WERI-Rb-1 (cell line): ENCODE measurements at regions not wholly inside any gene's neighbourhood (a gene's known extent, or its start where the extent isn't known, plus 50 kb on each side); places are given as distances from the start of the nearest gene placed in this dataset.

Source experiments
- DNase-seq: peaks from one replicate; pipeline ENCODE4 v3.0.0-alpha.2; 2020
- H3K27ac ChIP-seq: fragments of 250-450 bp; sonication (Bioruptor Pico); 2 replicates; pipeline ENCODE4 v1.5.1; 2020; ENCODE audit warnings: mild to moderate bottlenecking, moderate library complexity
- H3K27me3 ChIP-seq: fragments of 250-450 bp; sonication (Bioruptor Pico); 2 replicates; pipeline ENCODE4 v1.5.1; 2021; ENCODE audit warnings: mild to moderate bottlenecking, low read depth, moderate library complexity; ENCODE audit not compliant: insufficient read depth, severe bottlenecking
- H3K36me3 ChIP-seq: fragments of 250-450 bp; sonication (Bioruptor Pico); 2 replicates; pipeline ENCODE4 v1.5.1; 2020; ENCODE audit warnings: mild to moderate bottlenecking, moderate library complexity
- H3K4me3 ChIP-seq: 2 replicates; pipeline ENCODE4 v1.5.1; 2011; ENCODE audit warnings: low read depth, mild to moderate bottlenecking, control low read depth, low read length
- H3K9me3 ChIP-seq: fragments of 250-450 bp; sonication (Bioruptor Pico); 2 replicates; pipeline ENCODE4 v1.5.1; 2021; ENCODE audit warnings: mild to moderate bottlenecking, moderate library complexity; ENCODE audit not compliant: severe bottlenecking
- CTCF ChIP-seq: IDR thresholded peaks from 2 replicates; pipeline ENCODE4 v1.5.1; 2011; ENCODE audit warnings: low read depth, mild to moderate bottlenecking, control low read depth, inconsistent platforms, low read length

DNA sequence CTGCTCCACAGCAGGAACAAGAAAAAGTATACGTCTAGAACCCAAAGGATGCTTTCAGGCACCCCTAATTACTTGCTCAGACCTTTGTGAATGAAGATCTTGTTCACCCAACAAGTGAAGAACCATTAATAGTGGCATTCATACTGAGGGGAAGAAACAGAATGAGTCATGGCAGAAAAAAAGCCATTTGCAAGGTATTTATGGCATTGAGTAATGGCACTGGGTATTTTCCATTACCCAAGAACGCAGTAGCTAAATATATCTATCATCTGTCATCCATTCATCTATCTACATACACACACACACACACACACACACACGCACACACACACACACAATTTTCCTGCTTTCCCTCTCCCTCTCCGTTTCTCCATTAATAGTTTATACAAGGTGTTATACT, 56.4 kb upstream of the XIRP2 start:
- no peaks in the 10 kb centered on the region for H3K9me3 ChIP-seq
- no peak for TF ChIP-seq CTCF
- H3K36me3 ChIP-seq: no peaks in the 10 kb centered on the region
- H3K27ac ChIP-seq: no peak overlapping the region
- DNase-seq: no peak
- H3K27me3 ChIP-seq: no peaks in the 10 kb centered on the region
- no peak overlapping the region for H3K4me3 ChIP-seq

DNA sequence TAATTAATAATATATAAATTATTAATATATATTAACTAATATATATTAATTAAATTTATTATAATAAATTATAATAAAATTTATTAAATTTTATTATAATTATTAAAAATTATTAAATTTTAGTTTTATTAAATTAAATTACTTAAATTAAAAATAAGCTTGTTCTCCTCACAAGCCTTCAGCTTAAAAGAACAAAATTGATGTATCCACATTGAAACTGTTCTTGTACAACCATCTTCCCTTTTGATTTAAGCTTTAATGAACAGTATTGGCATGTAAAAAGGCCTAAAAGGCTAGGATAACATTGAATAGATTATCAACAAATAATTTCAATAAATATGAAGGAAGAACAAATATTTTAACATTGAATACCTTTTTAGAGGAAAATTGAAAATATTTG, 62.4 kb upstream of the XIRP2 start:
- DNase-seq: no peak
- H3K27me3 ChIP-seq: no peaks in the 10 kb centered on the region
- H3K36me3 ChIP-seq: no peaks in the 10 kb centered on the region
- H3K27ac ChIP-seq: no peak overlapping the region
- no peak for TF ChIP-seq CTCF
- H3K4me3 ChIP-seq: no peak overlapping the region
- no peaks in the 10 kb centered on the region for H3K9me3 ChIP-seq

DNA sequence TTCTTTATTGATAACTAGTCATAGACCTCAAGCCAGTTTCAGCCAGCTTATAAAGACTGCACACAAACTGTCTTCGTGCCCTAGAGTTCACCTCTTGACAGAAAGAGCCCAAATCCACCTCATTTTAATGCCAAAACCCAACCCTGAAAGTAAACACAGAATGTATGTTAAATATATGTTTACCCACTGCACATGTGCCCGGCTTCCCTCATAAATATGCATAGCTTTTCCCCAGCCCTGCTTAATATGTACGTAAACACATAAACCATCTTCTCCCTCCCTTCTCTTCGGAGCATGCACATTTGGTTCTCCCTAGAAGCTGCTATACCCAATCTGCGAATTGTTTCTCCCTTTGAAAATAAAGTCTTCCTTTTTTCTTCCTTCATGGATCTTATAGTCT, 73.9 kb upstream of the XIRP2 start:
- Histone ChIP-seq H3K4me3 (no peak overlapping the region), H3K9me3 (no peaks in the 10 kb centered on the region), H3K36me3 (no peaks in the 10 kb centered on the region), H3K27ac (no peak overlapping the region), H3K27me3 (no peaks in the 10 kb centered on the region)
- DNase-seq: no peak
- no peak for TF ChIP-seq CTCF

DNA sequence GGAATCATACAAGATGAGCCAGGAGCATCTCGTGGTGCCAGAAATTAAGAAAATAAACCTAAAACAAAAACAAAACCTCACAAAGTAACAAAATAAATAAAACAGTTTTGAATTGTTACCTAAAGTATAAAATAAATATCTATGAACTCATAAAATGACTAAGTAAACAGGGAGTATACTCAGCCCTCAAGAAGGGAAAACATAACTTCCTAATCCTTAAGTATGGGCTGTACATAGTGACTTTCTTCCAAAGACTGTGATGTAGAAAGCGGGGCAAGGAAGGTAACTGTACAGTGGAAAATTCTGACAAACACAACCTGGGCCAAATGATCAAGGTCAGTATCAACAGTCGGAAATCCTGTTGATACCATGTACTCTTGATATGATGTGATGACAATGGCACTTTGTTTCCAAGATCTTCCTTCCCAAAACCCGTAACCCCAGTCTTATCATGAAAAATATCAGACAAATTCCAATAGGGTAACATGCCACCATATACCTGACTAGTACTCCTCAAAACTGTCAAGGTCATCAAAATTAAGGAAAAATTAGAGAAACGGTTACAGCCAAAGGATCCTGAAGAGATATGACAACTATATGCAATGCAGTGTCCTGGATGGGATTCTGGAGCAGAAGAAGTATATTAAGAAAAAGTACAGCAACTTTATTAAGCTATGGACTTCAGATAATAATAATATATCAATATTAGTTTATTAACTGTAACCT, 76.0 kb upstream of the XIRP2 start:
- Histone ChIP-seq H3K27ac (no peak overlapping the region), H3K36me3 (no peaks in the 10 kb centered on the region), H3K9me3 (no peaks in the 10 kb centered on the region), H3K4me3 (no peak overlapping the region), H3K27me3 (no peaks in the 10 kb centered on the region)
- no peak for DNase-seq
- no peak for TF ChIP-seq CTCF

- H3K9me3 ChIP-seq: no peaks in the 10 kb centered on the region
- no peak for TF ChIP-seq CTCF
- DNase-seq: no peak
- no peaks in the 10 kb centered on the region for H3K27me3 ChIP-seq
- no peak overlapping the region for H3K27ac ChIP-seq
- H3K36me3 ChIP-seq: no peaks in the 10 kb centered on the region
- no peak overlapping the region for H3K4me3 ChIP-seq
Observed at GRCh38 chr2:166805753-166806152, 82.5 kb upstream of the XIRP2 start.
